Activated CD8-positive, alpha-beta T cell treated with anti-CD3 and anti-CD28 coated beads for 36 hours (primary cell): ENCODE measurements at regions not wholly inside any gene's neighbourhood (a gene's known extent, or its start where the extent isn't known, plus 50 kb on each side); places are given as distances from the start of the nearest gene placed in this dataset.
"Not testable (repeated sequence)": the region's sequence is repeated elsewhere in the genome, so short reads cannot be mapped to it uniquely, and the experiment has no call there.

Experiments used
- ATAC-seq: fragments of 200-7000 bp; cut with Tn5 transposase; one replicate; pipeline ENCODE4 v1.10.0; 2021; ENCODE audit warnings: mild to moderate bottlenecking, moderate library complexity
- CTCF ChIA-PET: fragments of 350-600 bp; sonication (Branson Sonifier 250); formaldehyde crosslinking; loops from one replicate; lab custom pipeline; 2021; ENCODE audit warnings: antibody characterized with exemption; lab: Charles Lee
- POLR2A ChIA-PET: fragments of 350-600 bp; sonication (Branson Sonifier 250); formaldehyde crosslinking; loops from one replicate; lab custom pipeline; 2021; ENCODE audit warnings: antibody characterized with exemption; lab: Charles Lee
- DNase-seq: peaks from one replicate; pipeline ENCODE4 v3.0.0-alpha.2; 2020
- H3K27ac Mint-ChIP-seq: one replicate; pipeline ENCODE4 v1.8.0; 2021; ENCODE audit warnings: mild to moderate bottlenecking, mixed read lengths
- H3K27me3 Mint-ChIP-seq: one replicate; pipeline ENCODE4 v1.8.0; 2021; ENCODE audit warnings: mixed read lengths
- H3K36me3 Mint-ChIP-seq: one replicate; pipeline ENCODE4 v1.8.0; 2021; ENCODE audit warnings: low read depth, mixed read lengths
- H3K4me1 Mint-ChIP-seq: one replicate; pipeline ENCODE4 v1.8.0; 2021; ENCODE audit warnings: low read depth, mixed read lengths
- H3K4me3 Mint-ChIP-seq: one replicate; pipeline ENCODE4 v1.8.0; 2021; ENCODE audit warnings: mild to moderate bottlenecking, moderate library complexity, mixed read lengths
- H3K9me3 Mint-ChIP-seq: one replicate; pipeline ENCODE4 v1.8.0; 2021; ENCODE audit warnings: mixed read lengths
- CTCF ChIP-seq: fragments of 200-600 bp; IDR thresholded peaks from one replicate; pipeline ENCODE4 v1.8.0; 2022; ENCODE audit warnings: antibody characterized with exemption, mild to moderate bottlenecking
- intact Hi-C: fragments of 100-400 bp; cut with micrococcal nuclease; formaldehyde crosslinking; loops from one replicate; pipeline ENCODE4 v1.10.0; 2022

GRCh38 chr15:38130740-38131498 is 121.7 kb upstream of the SPRED1 start:
- H3K9me3 Mint-ChIP-seq = peaks cover 2% of the 10 kb centered on the region
- intact Hi-C loops = no loop called here
- POLR2A ChIA-PET = no interaction called here
- no peak overlapping the region for H3K27ac Mint-ChIP-seq
- CTCF ChIA-PET = no interaction called here
- peaks cover 8% of the 10 kb centered on the region for H3K27me3 Mint-ChIP-seq
- no peaks in the 10 kb centered on the region for H3K36me3 Mint-ChIP-seq
- H3K4me1 Mint-ChIP-seq = peaks cover 4% of the 10 kb centered on the region
- ATAC-seq = no peak
- no peak for TF ChIP-seq CTCF
- DNase-seq = no peak
- no peak overlapping the region for H3K4me3 Mint-ChIP-seq

- Mint-ChIP-seq H3K27ac (no peak overlapping the region), H3K4me3 (no peak overlapping the region), H3K4me1 (peaks cover 4% of the 10 kb centered on the region), H3K9me3 (peaks cover 2% of the 10 kb centered on the region), H3K36me3 (no peaks in the 10 kb centered on the region), H3K27me3 (peaks cover 8% of the 10 kb centered on the region)
- ATAC-seq = no peak
- ChIA-PET POLR2A (no interaction called here), CTCF (no interaction called here)
- intact Hi-C loops = no loop called here
- no peak for DNase-seq
- no peak for TF ChIP-seq CTCF
These were observed 118.4 kb upstream of the SPRED1 start for GRCh38 chr15:38134252-38134651.

- DNase-seq, H3K9me3 Mint-ChIP-seq, H3K4me1 Mint-ChIP-seq, intact Hi-C loops, H3K27me3 Mint-ChIP-seq, H3K27ac Mint-ChIP-seq, CTCF ChIA-PET, POLR2A ChIA-PET, H3K36me3 Mint-ChIP-seq, H3K4me3 Mint-ChIP-seq, ATAC-seq: not testable (repeated sequence)
These were observed 110.4 kb upstream of the SPRED1 start for GRCh38 chr15:38142195-38142594.

GRCh38 chr15:38144921-38145320 is 107.7 kb upstream of the SPRED1 start:
- Mint-ChIP-seq H3K36me3 (no peaks in the 10 kb centered on the region), H3K4me3 (no peak overlapping the region), H3K27me3 (peaks cover 7% of the 10 kb centered on the region), H3K27ac (no peak overlapping the region), H3K4me1 (no peaks in the 10 kb centered on the region), H3K9me3 (peaks cover 1% of the 10 kb centered on the region)
- DNase-seq (no peak), ATAC-seq (no peak)
- CTCF ChIA-PET = no interaction called here
- POLR2A ChIA-PET = no interaction called here
- intact Hi-C loops = no loop called here
- no peak for TF ChIP-seq CTCF

- H3K4me1 Mint-ChIP-seq = no peaks in the 10 kb centered on the region
- H3K27ac Mint-ChIP-seq = no peak overlapping the region
- ATAC-seq (no peak), DNase-seq (no peak)
- no peak overlapping the region for H3K4me3 Mint-ChIP-seq
- peaks cover 7% of the 10 kb centered on the region for H3K27me3 Mint-ChIP-seq
- peaks cover 5% of the 10 kb centered on the region for H3K9me3 Mint-ChIP-seq
- POLR2A ChIA-PET = interaction anchor here (0.6 to 0.8 kb wide), 2 partner anchors 83 to 688 kb away, joined by 3 read pairs; no protein-coding TSS in a partner anchor
- no peaks in the 10 kb centered on the region for H3K36me3 Mint-ChIP-seq
- no peak for TF ChIP-seq CTCF
- intact Hi-C loops = no loop called here
- CTCF ChIA-PET = no interaction called here
These were observed 107.0 kb upstream of the SPRED1 start for GRCh38 chr15:38145651-38146111.
